HepG2 (cell line): ENCODE measurements at regions not wholly inside any gene's neighbourhood (a gene's known extent, or its start where the extent isn't known, plus 50 kb on each side); places are given as distances from the start of the nearest gene placed in this dataset.

Source experiments
- ATAD3A ChIP-seq: sonication (generic); formaldehyde crosslinking; IDR thresholded peaks from 2 replicates; pipeline ENCODE4 v1.4.0; 2020; ENCODE audit warnings: missing genetic modification reagents
- ATM ChIP-seq: fragments of 450-650 bp; IDR thresholded peaks from 2 replicates; pipeline ENCODE4 v1.7.1; 2017; ENCODE audit warnings: mild to moderate bottlenecking, borderline replicate concordance
- TF ChIP-seq, protein P1 (sequence below), 2 experiments: fragments of 450-650 bp in 1 of 2; sonication (generic) in 1 of 2; formaldehyde crosslinking in 1 of 2; IDR thresholded peaks; 2 replicates each; pipeline versions ENCODE4 v1.6.1 to v1.8.0; 2016 to 2022; ENCODE audit warnings: antibody characterized with exemption in 1 of 2, mild to moderate bottlenecking in 1 of 2, missing genetic modification reagents in 1 of 2
- TF ChIP-seq, protein P2 (sequence below): sonication (generic); formaldehyde crosslinking; IDR thresholded peaks from 2 replicates; pipeline ENCODE4 v1.9.0; 2021; ENCODE audit warnings: missing genetic modification reagents, mild to moderate bottlenecking, borderline replicate concordance

DNA sequence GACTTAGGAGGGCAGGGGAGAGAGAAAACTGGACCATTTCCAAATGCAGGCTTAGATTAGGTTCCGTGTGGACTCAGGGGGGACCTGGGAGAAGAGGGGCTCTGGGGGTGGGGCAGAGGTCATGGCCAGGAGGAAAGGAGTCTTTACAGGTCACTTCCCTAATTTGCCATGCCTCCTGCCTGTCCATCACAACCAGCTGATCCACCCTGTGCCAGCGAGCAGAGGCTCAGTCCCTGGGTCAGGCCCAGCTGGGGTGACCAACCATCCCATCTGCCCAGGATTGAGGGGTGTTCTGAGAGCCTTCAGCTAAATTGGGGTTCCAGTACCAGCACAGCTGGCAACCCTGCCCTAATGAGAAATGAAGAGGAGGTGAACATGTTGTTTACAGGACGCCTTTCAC lies 84.6 kb upstream of the CACUL1 start (continued):
- TF ChIP-seq, protein P1, sequence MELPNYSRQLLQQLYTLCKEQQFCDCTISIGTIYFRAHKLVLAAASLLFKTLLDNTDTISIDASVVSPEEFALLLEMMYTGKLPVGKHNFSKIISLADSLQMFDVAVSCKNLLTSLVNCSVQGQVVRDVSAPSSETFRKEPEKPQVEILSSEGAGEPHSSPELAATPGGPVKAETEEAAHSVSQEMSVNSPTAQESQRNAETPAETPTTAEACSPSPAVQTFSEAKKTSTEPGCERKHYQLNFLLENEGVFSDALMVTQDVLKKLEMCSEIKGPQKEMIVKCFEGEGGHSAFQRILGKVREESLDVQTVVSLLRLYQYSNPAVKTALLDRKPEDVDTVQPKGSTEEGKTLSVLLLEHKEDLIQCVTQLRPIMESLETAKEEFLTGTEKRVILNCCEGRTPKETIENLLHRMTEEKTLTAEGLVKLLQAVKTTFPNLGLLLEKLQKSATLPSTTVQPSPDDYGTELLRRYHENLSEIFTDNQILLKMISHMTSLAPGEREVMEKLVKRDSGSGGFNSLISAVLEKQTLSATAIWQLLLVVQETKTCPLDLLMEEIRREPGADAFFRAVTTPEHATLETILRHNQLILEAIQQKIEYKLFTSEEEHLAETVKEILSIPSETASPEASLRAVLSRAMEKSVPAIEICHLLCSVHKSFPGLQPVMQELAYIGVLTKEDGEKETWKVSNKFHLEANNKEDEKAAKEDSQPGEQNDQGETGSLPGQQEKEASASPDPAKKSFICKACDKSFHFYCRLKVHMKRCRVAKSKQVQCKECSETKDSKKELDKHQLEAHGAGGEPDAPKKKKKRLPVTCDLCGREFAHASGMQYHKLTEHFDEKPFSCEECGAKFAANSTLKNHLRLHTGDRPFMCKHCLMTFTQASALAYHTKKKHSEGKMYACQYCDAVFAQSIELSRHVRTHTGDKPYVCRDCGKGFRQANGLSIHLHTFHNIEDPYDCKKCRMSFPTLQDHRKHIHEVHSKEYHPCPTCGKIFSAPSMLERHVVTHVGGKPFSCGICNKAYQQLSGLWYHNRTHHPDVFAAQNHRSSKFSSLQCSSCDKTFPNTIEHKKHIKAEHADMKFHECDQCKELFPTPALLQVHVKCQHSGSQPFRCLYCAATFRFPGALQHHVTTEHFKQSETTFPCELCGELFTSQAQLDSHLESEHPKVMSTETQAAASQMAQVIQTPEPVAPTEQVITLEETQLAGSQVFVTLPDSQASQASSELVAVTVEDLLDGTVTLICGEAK (IDR thresholded peaks at IDR 0.05) = no peak
- TF ChIP-seq, protein P1 (CRISPR knock-in tag; IDR thresholded peaks at IDR 0.05) = no peak
- no peak for TF ChIP-seq ATAD3A (CRISPR knock-in tag)
- TF ChIP-seq, protein P2, sequence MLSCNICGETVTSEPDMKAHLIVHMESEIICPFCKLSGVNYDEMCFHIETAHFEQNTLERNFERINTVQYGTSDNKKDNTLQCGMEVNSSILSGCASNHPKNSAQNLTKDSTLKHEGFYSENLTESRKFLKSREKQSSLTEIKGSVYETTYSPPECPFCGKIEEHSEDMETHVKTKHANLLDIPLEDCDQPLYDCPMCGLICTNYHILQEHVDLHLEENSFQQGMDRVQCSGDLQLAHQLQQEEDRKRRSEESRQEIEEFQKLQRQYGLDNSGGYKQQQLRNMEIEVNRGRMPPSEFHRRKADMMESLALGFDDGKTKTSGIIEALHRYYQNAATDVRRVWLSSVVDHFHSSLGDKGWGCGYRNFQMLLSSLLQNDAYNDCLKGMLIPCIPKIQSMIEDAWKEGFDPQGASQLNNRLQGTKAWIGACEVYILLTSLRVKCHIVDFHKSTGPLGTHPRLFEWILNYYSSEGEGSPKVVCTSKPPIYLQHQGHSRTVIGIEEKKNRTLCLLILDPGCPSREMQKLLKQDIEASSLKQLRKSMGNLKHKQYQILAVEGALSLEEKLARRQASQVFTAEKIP (CRISPR knock-in tag) = no peak
- no peak for TF ChIP-seq ATM
- TF ChIP-seq, all 625 proteins: peak for 0
